ENCODE measurements at regions not wholly inside any gene's neighbourhood (a gene's known extent, or its start where the extent isn't known, plus 50 kb on each side); places are given as distances from the start of the nearest gene placed in this dataset.
A peak's percentile ranks its signal among the peaks of the same experiment; 100 is the strongest.

GRCh38 chr12:58576916-58577315 lies 343.4 kb downstream of the LRIG3 start:
- DNase-seq (ENCODE audit: low read depth): no peak

GRCh38 chr12:58580095-58580494 lies 340.2 kb downstream of the LRIG3 start:
- DNase-seq (ENCODE audit: low read depth): no peak

GRCh38 chr12:58583529-58583928 lies 336.8 kb downstream of the LRIG3 start:
- DNase-seq (ENCODE audit: low read depth): peak; percentile 64

GRCh38 chr12:58583940-58584339 lies 336.4 kb downstream of the LRIG3 start:
- DNase-seq (ENCODE audit: low read depth): peak; percentile 63

- no peak for DNase-seq (ENCODE audit: low read depth)
Observed at GRCh38 chr12:58584880-58585279, 335.4 kb downstream of the LRIG3 start.

- no peak for DNase-seq (ENCODE audit: low read depth)
Observed at GRCh38 chr12:58586762-58587161, 333.5 kb downstream of the LRIG3 start.

GRCh38 chr12:58588770-58589169 lies 331.5 kb downstream of the LRIG3 start:
- DNase-seq (ENCODE audit: low read depth): peak; percentile 15

GRCh38 chr12:58592475-58593207 lies 327.7 kb downstream of the LRIG3 start:
- DNase-seq (ENCODE audit: low read depth): no peak

- no peak for DNase-seq (ENCODE audit: low read depth)
Observed at GRCh38 chr12:58593557-58594304, 326.6 kb downstream of the LRIG3 start.

- peak; percentile 56 for DNase-seq (ENCODE audit: low read depth)
Observed at GRCh38 chr12:58596381-58596780, 323.9 kb downstream of the LRIG3 start.

- DNase-seq (ENCODE audit: low read depth): no peak
Observed at GRCh38 chr12:58601529-58601928, 318.8 kb downstream of the LRIG3 start.

- no peak for DNase-seq (ENCODE audit: low read depth)
Observed at GRCh38 chr12:58602179-58602578, 318.1 kb downstream of the LRIG3 start.

- DNase-seq (ENCODE audit: low read depth): no peak
Observed at GRCh38 chr12:58602736-58603135, 317.6 kb downstream of the LRIG3 start.

- no peak for DNase-seq (ENCODE audit: low read depth)
Observed at GRCh38 chr12:58607805-58608204, 312.5 kb downstream of the LRIG3 start.

- peak; percentile 17 for DNase-seq (ENCODE audit: low read depth)
Observed at GRCh38 chr12:58608711-58609110, 311.6 kb downstream of the LRIG3 start.

GRCh38 chr12:58615047-58615446 lies 305.3 kb downstream of the LRIG3 start:
- no peak for DNase-seq (ENCODE audit: low read depth)

GRCh38 chr12:58615576-58615975 lies 304.7 kb downstream of the LRIG3 start:
- DNase-seq (ENCODE audit: low read depth): no peak

- DNase-seq (ENCODE audit: low read depth): no peak
Observed at GRCh38 chr12:58616618-58617017, 303.7 kb downstream of the LRIG3 start.

GRCh38 chr12:58621126-58621525 lies 299.2 kb downstream of the LRIG3 start:
- no peak for DNase-seq (ENCODE audit: low read depth)

- DNase-seq (ENCODE audit: low read depth): no peak
Observed at GRCh38 chr12:58629376-58629775, 290.9 kb downstream of the LRIG3 start.

- DNase-seq (ENCODE audit: low read depth): peak; percentile 53
Observed at GRCh38 chr12:58633479-58633878, 286.8 kb downstream of the LRIG3 start.

- peak; percentile 80 for DNase-seq (ENCODE audit: low read depth)
Observed at GRCh38 chr12:58639318-58639934, 280.9 kb downstream of the LRIG3 start.

GRCh38 chr12:58640314-58640713 lies 280.0 kb downstream of the LRIG3 start:
- DNase-seq (ENCODE audit: low read depth): peak; percentile 8
